Heart left ventricle (tissue), 13 donors: ENCODE measurements at regions not wholly inside any gene's neighbourhood (a gene's known extent, or its start where the extent isn't known, plus 50 kb on each side); places are given as distances from the start of the nearest gene placed in this dataset.

Source experiments
- POLR2A ChIP-seq, 2 donors: fragments of 450-650 bp; IDR thresholded peaks; one replicate each; pipeline ENCODE4 v1.6.1; 2017; ENCODE audit warnings: antibody characterized with exemption in 2 of 2, mild to moderate bottlenecking in 2 of 2, moderate library complexity in 2 of 2
- TF ChIP-seq, protein P1 (sequence below), 12 donors: fragments of 200-600 bp; sonication (generic) in 4 of 12; IDR thresholded peaks; one replicate each; pipeline versions ENCODE4 v1.5.0 to v1.8.0; 2018 to 2022; ENCODE audit warnings: antibody characterized with exemption in 12 of 12, mild to moderate bottlenecking in 5 of 12
- donor health status: ischemic (EF 13 %, LVEDD 7.1; RV severe dilation, severe dysfunction).
- donor health status: DM: no; HTN: yes; CAD: no.
- donor health status: DM: no; HTN: no; CAD: no.
- donor health status: ischemic (EF 25% LVEDD 6.9; RV normal size, moderate dysfunction).
- donor health status: ischemic (EF 25% LVEDD 5.7; RV mildly dilated, moderate dysfunction).
- donor health status: ischemic (EF 35%, LVEDD 5.7; RV mildly dilated, moderate dysfunction).
- donor health status: nonischemic (EF 11% LVEDD 7.7; RV severe dilation, severe dysfunction).
- donor health status: DM: yes; HTN: yes; CAD: no.
- donor health status: PGD.
- donor health status: ischemic (EF 29% LVEDD 5.4; RV normal size, mild dysfunction).
- donor health status: nonischemic (EF 23%, LVEDD 6.1; RV moderate dilation, normal function).

DNA sequence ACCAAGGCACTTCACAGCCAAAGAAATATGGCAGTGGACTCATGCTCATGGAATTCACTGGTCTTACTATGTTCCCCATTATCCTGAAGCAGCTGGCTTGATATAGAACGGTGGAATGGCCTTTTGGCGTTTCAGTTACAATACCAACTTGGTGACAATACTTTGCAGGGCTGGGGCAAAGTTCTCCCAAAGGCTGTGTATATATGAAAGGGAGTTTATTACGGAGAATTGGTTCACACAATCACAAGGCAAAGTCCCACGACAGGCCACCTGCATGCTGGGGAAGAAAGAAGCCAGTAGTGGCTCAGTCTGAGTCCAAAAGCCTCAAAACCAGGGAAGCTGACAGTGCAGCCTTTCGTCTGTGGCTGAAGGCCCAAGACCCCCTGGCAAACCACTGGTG is 50.8 kb upstream of the SMARCAD1 start:
- no peak for TF ChIP-seq POLR2A (IDR thresholded peaks at IDR 0.05)
- TF ChIP-seq, protein P1, sequence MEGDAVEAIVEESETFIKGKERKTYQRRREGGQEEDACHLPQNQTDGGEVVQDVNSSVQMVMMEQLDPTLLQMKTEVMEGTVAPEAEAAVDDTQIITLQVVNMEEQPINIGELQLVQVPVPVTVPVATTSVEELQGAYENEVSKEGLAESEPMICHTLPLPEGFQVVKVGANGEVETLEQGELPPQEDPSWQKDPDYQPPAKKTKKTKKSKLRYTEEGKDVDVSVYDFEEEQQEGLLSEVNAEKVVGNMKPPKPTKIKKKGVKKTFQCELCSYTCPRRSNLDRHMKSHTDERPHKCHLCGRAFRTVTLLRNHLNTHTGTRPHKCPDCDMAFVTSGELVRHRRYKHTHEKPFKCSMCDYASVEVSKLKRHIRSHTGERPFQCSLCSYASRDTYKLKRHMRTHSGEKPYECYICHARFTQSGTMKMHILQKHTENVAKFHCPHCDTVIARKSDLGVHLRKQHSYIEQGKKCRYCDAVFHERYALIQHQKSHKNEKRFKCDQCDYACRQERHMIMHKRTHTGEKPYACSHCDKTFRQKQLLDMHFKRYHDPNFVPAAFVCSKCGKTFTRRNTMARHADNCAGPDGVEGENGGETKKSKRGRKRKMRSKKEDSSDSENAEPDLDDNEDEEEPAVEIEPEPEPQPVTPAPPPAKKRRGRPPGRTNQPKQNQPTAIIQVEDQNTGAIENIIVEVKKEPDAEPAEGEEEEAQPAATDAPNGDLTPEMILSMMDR (IDR thresholded peaks at IDR 0.05): no peak
